Motor neuron (in vitro differentiated cells): ENCODE measurements at regions not wholly inside any gene's neighbourhood (a gene's known extent, or its start where the extent isn't known, plus 50 kb on each side); places are given as distances from the start of the nearest gene placed in this dataset.

Experiments
- ATAC-seq, 8 experiments: fragments of 200-7000 bp; cut with Tn5 transposase; replicated peaks in 6 of 8; 2 replicates each; pipeline ENCODE4 v1.8.0; 2021; ENCODE audit warnings: mild to moderate bottlenecking in 8 of 8, moderate library complexity in 8 of 8
- H3K27ac ChIP-seq, 2 donors: fragments of 250-450 bp; sonication (Bioruptor Pico); 2 replicates each; pipeline ENCODE4 v1.9.0; 2021; ENCODE audit warnings: antibody characterized with exemption in 2 of 2, mild to moderate bottlenecking in 2 of 2, moderate library complexity in 1 of 2
- H3K4me1 ChIP-seq, 2 donors: fragments of 250-450 bp; sonication (Bioruptor Pico); replicated peaks in 1 of 2; 2 replicates each; pipeline ENCODE4 v1.6.1; 2021; ENCODE audit warnings: antibody characterized with exemption in 2 of 2, mild to moderate bottlenecking in 2 of 2, moderate library complexity in 1 of 2
- H3K4me3 ChIP-seq, 5 donors: fragments of 250-450 bp; sonication (Bioruptor Pico); 2 replicates each; pipeline ENCODE4 v1.9.0; 2021; ENCODE audit warnings: antibody characterized with exemption in 5 of 5, mild to moderate bottlenecking in 5 of 5, moderate library complexity in 4 of 5
- WGBS, 10 experiments: fragments of 450-650 bp; shearing (Covaris generic); methylation state at CpG; one replicate each; pipeline ENCODE4 v1.0.0; 2022; 5-methylcytosine and 5-hydroxymethylcytosine counted together
- in situ Hi-C, 9 experiments: fragments of 400-800 bp; cut with MboI; loops; one replicate each; pipeline ENCODE4 v1.15.0; 2021; ENCODE audit warnings: low sequenced_read_pairs in 9 of 9, low pct_unique_long_range_greater_than_20kb in 2 of 9; ENCODE audit not compliant: unreplicated experiment in 9 of 9

GRCh38 chr17:53891726-53892125 lies 69.0 kb downstream of the KIF2B start:
- Histone ChIP-seq H3K27ac (no peak overlapping the region), H3K4me3 (no peak overlapping the region), H3K4me1 (peaks cover 0 to 6% of the 10 kb centered on the region in 2 donors)
- no peak for ATAC-seq
- in situ Hi-C loops, result no loop called here
- 29 to 93% (median 66%) methylated on average over 1 to 4 of the region's 4 CpGs; no CpG with 5 or more reads in 2 of the 10 experiments for WGBS, 10 experiments

- Histone ChIP-seq H3K4me3 (no peak overlapping the region), H3K27ac (no peak overlapping the region), H3K4me1 (peaks cover 0 to 6% of the 10 kb centered on the region in 2 donors)
- in situ Hi-C loops, result no loop called here
- no peak for ATAC-seq
- 0 to 100% (median 85%) methylated on average over 1 to 3 of the region's 3 CpGs; no CpG with 5 or more reads in 1 of the 10 experiments for WGBS, 10 experiments
Measured at GRCh38 chr17:53892222-53892621, 69.5 kb downstream of the KIF2B start.

- no peak overlapping the region for H3K4me3 ChIP-seq
- no peak for ATAC-seq
- WGBS, 10 experiments, result 0 to 100% (median 20%) methylated on average over 1 of the region's 1 CpG; no CpG with 5 or more reads in 5 of the 10 experiments
Measured at GRCh38 chr17:53894591-53894990, 71.9 kb downstream of the KIF2B start.

GRCh38 chr17:53896047-53896446 lies 73.3 kb downstream of the KIF2B start:
- in situ Hi-C loops, result no loop called here
- WGBS, 10 experiments, result 14 to 100% (median 38%) methylated on average over 1 of the region's 1 CpG; no CpG with 5 or more reads in 3 of the 10 experiments
- H3K4me1 ChIP-seq, result peaks cover 0 to 6% of the 10 kb centered on the region in 2 donors
- ATAC-seq, result no peak
- H3K4me3 ChIP-seq, result no peak overlapping the region
- H3K27ac ChIP-seq, result no peak overlapping the region

More at GRCh38 chr17:53894591-53894990, 71.9 kb downstream of the KIF2B start:
- Histone ChIP-seq H3K27ac (no peak overlapping the region), H3K4me1 (peaks cover 0 to 6% of the 10 kb centered on the region in 2 donors)
- in situ Hi-C loops, result no loop called here

GRCh38 chr17:53900951-53901350 lies 78.2 kb downstream of the KIF2B start:
- no peak for ATAC-seq
- H3K27ac ChIP-seq, result no peak overlapping the region
- no peak overlapping the region for H3K4me3 ChIP-seq
- 0 to 100% (median 60%) methylated on average over 1 of the region's 1 CpG; no CpG with 5 or more reads in 3 of the 10 experiments for WGBS, 10 experiments
- in situ Hi-C loops, result no loop called here
- H3K4me1 ChIP-seq, result no peaks in the 10 kb centered on the region

GRCh38 chr17:53907435-53907834 lies 84.7 kb downstream of the KIF2B start:
- Histone ChIP-seq H3K27ac (no peak overlapping the region), H3K4me3 (no peak overlapping the region), H3K4me1 (no peaks in the 10 kb centered on the region)
- ATAC-seq, result no peak
- WGBS, 10 experiments, result 0 to 86% (median 30%) methylated on average over 1 of the region's 1 CpG; no CpG with 5 or more reads in 2 of the 10 experiments
- in situ Hi-C loops, result no loop called here

- no peaks in the 10 kb centered on the region for H3K4me1 ChIP-seq
- H3K27ac ChIP-seq, result no peak overlapping the region
- no peak for ATAC-seq
- WGBS, 10 experiments, result 6 to 100% (median 87%) methylated on average over 2 to 3 of the region's 3 CpGs
- no peak overlapping the region for H3K4me3 ChIP-seq
- in situ Hi-C loops, result no loop called here
Measured at GRCh38 chr17:53909802-53910201, 87.1 kb downstream of the KIF2B start.

GRCh38 chr17:53912117-53912516 lies 89.4 kb downstream of the KIF2B start:
- 0 to 86% (median 36%) methylated on average over 1 of the region's 1 CpG; no CpG with 5 or more reads in 2 of the 10 experiments for WGBS, 10 experiments
- H3K27ac ChIP-seq, result no peak overlapping the region
- H3K4me3 ChIP-seq, result no peak overlapping the region
- H3K4me1 ChIP-seq, result no peaks in the 10 kb centered on the region
- in situ Hi-C loops, result no loop called here
- peak in 1 of 8 experiments; percentile 23 for ATAC-seq

GRCh38 chr17:53919356-53919755 lies 96.6 kb downstream of the KIF2B start:
- Histone ChIP-seq H3K27ac (no peak overlapping the region), H3K4me3 (no peak overlapping the region), H3K4me1 (peaks cover 5 to 11% of the 10 kb centered on the region in 2 donors)
- 0 to 100% (median 63%) methylated on average over 1 of the region's 1 CpG for WGBS, 10 experiments
- in situ Hi-C loops, result no loop called here
- ATAC-seq, result no peak

- H3K4me3 ChIP-seq, result no peak overlapping the region
- H3K27ac ChIP-seq, result no peak overlapping the region
- in situ Hi-C loops, result no loop called here
- H3K4me1 ChIP-seq, result peaks cover 5 to 15% of the 10 kb centered on the region in 2 donors
- peak in 7 of 8 experiments; percentile 49 to 88 (median 61) for ATAC-seq
- WGBS, 10 experiments, result 0 to 40% (median 13%) methylated on average over 1 to 4 of the region's 4 CpGs
Measured at GRCh38 chr17:53924530-53925455, 102.1 kb downstream of the KIF2B start.

- in situ Hi-C loops, result no loop called here
- WGBS, 10 experiments, result 0 to 46% (median 41%) methylated on average over 1 to 2 of the region's 2 CpGs; no CpG with 5 or more reads in 6 of the 10 experiments
- ATAC-seq, result no peak
- peaks cover 0 to 2% of the 10 kb centered on the region in 2 donors for H3K4me1 ChIP-seq
- H3K27ac ChIP-seq, result no peak overlapping the region
- no peak overlapping the region for H3K4me3 ChIP-seq
Measured at GRCh38 chr17:53932386-53932785, 109.7 kb downstream of the KIF2B start.

GRCh38 chr17:53934931-53935330 lies 112.2 kb downstream of the KIF2B start:
- H3K4me1 ChIP-seq, result peaks cover 0 to 2% of the 10 kb centered on the region in 2 donors
- in situ Hi-C loops, result no loop called here
- WGBS, 10 experiments, result 0 to 100% (median 72%) methylated on average over 1 to 2 of the region's 2 CpGs
- H3K4me3 ChIP-seq, result no peak overlapping the region
- H3K27ac ChIP-seq, result no peak overlapping the region
- no peak for ATAC-seq

- Histone ChIP-seq H3K4me3 (no peak overlapping the region), H3K4me1 (peaks cover 0 to 2% of the 10 kb centered on the region in 2 donors), H3K27ac (no peak overlapping the region)
- in situ Hi-C loops, result no loop called here
- ATAC-seq, result no peak
Measured at GRCh38 chr17:53941231-53941630, 118.5 kb downstream of the KIF2B start.
